HEK293 (cell line): ENCODE measurements at regions not wholly inside any gene's neighbourhood (a gene's known extent, or its start where the extent isn't known, plus 50 kb on each side); places are given as distances from the start of the nearest gene placed in this dataset.

Experiments
- CTCF ChIA-PET: fragments of 350-600 bp; formaldehyde crosslinking; extraction: SDS; loops from one replicate; lab custom pipeline; 2021; ENCODE audit warnings: antibody characterized with exemption; lab: Yijun Ruan, JAX
- POLR2A ChIA-PET: fragments of 300-600 bp; formaldehyde crosslinking; extraction: SDS; loops from one replicate; lab custom pipeline; 2020; ENCODE audit warnings: antibody characterized with exemption, inconsistent platforms; lab: Yijun Ruan, JAX
- H3K27ac ChIP-seq: fragments of 200-500 bp; sonication (Bioruptor generic); 2 replicates; pipeline ENCODE4 v1.5.1; 2014; ENCODE audit warnings: low read depth, low read length, control low read depth, inconsistent platforms; ENCODE audit errors: extremely low read depth
- H3K36me3 ChIP-seq, 2 experiments: fragments of 200-500 bp in 1 of 2; sonication (Bioruptor generic) in 1 of 2; 1 replicate in 1 of 2; 2 replicates in 1 of 2; pipeline ENCODE4 v1.5.1; 2014 to 2017; ENCODE audit warnings: inconsistent platforms in 2 of 2, low read length in 2 of 2; ENCODE audit not compliant: control insufficient read depth in 2 of 2, insufficient read depth in 1 of 2
- H3K4me1 ChIP-seq: fragments of 200-500 bp; sonication (Bioruptor generic); 2 replicates; pipeline ENCODE4 v1.5.1; 2014; ENCODE audit warnings: mild to moderate bottlenecking, low read length, inconsistent platforms; ENCODE audit not compliant: control insufficient read depth, insufficient read depth
- H3K4me3 ChIP-seq: 2 replicates; pipeline ENCODE4 v1.5.1; 2011; ENCODE audit warnings: low read depth, mild to moderate bottlenecking, control low read depth, low read length, moderate library complexity
- H3K9me3 ChIP-seq: fragments of 200-500 bp; sonication (Bioruptor generic); 2 replicates; pipeline ENCODE4 v1.5.1; 2014; ENCODE audit warnings: low read depth, low read length, inconsistent platforms; ENCODE audit not compliant: control insufficient read depth, insufficient read depth
- GLIS1 ChIP-seq: fragments of 450-650 bp; formaldehyde crosslinking; IDR thresholded peaks from 2 replicates; pipeline ENCODE4 v1.5.1; 2016; ENCODE audit warnings: missing biosample characterization, missing genetic modification characterization
- GLIS2 ChIP-seq: fragments of 450-650 bp; formaldehyde crosslinking; IDR thresholded peaks from 2 replicates; pipeline ENCODE4 v1.5.1; 2016; ENCODE audit warnings: missing biosample characterization, missing genetic modification characterization
- SCRT1 ChIP-seq: fragments of 450-650 bp; formaldehyde crosslinking; IDR thresholded peaks from 2 replicates; pipeline ENCODE4 v1.5.1; 2016; ENCODE audit warnings: missing biosample characterization, missing genetic modification characterization, borderline replicate concordance
- ZBTB44 ChIP-seq: fragments of 450-650 bp; IDR thresholded peaks from 2 replicates; pipeline ENCODE4 v1.5.1; 2018; ENCODE audit warnings: missing biosample characterization, mild to moderate bottlenecking, missing genetic modification characterization
- ZBTB48 ChIP-seq: fragments of 450-650 bp; formaldehyde crosslinking; IDR thresholded peaks from 2 replicates; pipeline ENCODE4 v1.5.1; 2016; ENCODE audit warnings: missing biosample characterization, missing genetic modification characterization
- ZBTB8A ChIP-seq: fragments of 450-650 bp; formaldehyde crosslinking; IDR thresholded peaks from 2 replicates; pipeline ENCODE4 v1.5.1; 2016; ENCODE audit warnings: missing biosample characterization, missing genetic modification characterization
- ZIC2 ChIP-seq: fragments of 450-650 bp; formaldehyde crosslinking; IDR thresholded peaks from 2 replicates; pipeline ENCODE4 v1.5.1; 2016; ENCODE audit warnings: missing biosample characterization, missing genetic modification characterization
- ZNF138 ChIP-seq: fragments of 450-650 bp; formaldehyde crosslinking; IDR thresholded peaks from 2 replicates; pipeline ENCODE4 v1.5.1; 2016; ENCODE audit warnings: missing biosample characterization, missing genetic modification characterization, borderline replicate concordance
- ZNF645 ChIP-seq: fragments of 450-650 bp; formaldehyde crosslinking; IDR thresholded peaks from 2 replicates; pipeline ENCODE4; 2016; ENCODE audit warnings: missing biosample characterization, missing genetic modification characterization
- TF ChIP-seq, protein P1 (sequence below): fragments of 450-650 bp; formaldehyde crosslinking; IDR thresholded peaks from 2 replicates; pipeline ENCODE4 v1.5.1; 2016; ENCODE audit warnings: missing biosample characterization, missing genetic modification characterization
- TF ChIP-seq, protein P2 (sequence below): fragments of 450-650 bp; formaldehyde crosslinking; IDR thresholded peaks from 2 replicates; pipeline ENCODE4 v1.5.1; 2016; ENCODE audit warnings: missing biosample characterization, missing genetic modification characterization

DNA sequence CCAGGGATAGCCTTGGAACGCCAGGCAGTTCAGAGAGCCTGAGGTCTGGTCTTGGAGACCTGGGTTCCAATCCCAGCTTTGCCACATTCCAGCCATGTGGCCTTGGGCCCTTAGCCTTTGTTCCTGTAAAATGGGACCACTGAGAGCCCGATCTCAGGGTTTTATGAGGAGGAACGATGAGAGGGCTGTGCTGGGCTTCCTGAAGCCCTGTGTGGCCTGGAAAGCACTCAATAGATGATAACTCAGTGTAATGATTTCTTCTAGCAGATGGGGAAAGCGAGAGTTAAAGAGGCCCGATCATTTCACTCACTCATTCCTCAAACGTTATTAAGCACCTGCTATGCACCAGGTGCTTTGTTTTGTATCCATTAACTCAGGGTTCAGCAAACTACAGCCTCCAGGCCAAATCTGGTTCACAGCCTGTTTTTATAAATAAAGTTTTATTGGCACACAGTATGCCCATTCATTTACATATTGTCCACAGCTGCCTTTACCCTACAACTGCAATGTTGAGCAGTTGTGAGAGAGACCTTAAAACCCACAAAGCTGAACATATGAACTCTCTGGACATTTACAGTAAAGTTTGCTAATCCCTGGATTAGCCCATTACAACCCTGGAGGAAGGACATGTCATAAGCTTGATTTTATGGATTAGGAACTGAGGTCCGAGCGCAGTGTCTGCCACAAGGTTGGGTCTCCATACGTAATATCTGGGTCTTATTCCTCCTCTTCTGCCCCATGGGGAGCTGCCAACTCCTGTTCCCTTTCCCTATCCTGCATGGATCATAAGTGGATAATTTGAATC lies 90.4 kb downstream of the CEBPB start (continued):
- TF ChIP-seq ZNF645 (tag by site-specific recombination), result no peak
- no peak for TF ChIP-seq ZNF138 (tag by site-specific recombination)

DNA sequence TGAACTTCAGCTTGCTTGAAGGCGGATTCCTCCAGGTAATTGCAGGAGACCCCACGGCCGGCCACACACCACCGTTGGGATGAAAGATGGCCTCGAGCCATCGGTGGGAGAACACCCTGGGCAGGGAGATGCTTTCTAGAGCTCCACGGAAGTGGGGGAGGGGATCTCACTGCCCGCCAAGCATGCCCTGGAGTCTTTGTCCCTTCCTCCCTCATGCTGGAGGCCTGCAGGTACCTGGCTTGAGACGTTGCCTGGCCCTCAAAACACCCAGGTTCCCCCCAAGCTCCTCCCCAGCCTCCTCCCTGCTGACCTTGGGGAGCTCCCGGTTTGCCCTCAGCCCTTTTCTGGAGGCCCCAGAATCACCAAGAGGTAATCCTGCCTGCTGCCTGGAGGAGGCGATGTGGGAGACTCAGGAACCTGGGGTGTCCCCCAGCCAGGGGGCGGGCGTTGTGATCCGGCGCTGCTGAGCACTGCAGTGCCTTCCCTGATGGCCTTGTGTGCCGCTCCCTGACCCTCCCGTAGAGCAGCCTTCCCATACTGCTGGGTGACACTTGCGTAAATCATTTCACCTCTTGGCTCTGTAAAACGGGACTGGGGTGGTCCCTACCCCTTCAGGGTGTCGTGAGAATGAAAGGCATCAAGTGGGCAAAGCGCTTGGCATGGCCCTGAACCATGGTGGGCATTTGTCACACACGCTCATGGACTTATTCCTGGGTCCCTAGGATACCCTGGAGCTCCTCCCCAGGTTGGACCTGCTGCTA lies 91.4 kb downstream of the CEBPB start:
- ChIA-PET POLR2A (no interaction called here), CTCF (interaction anchor here (0.6 to 1.3 kb wide), 9 partner anchors 9 to 145 kb away, joined by 3 to 5 read pairs (median 4); partner anchors contain the start of gene CEBPB)
- Histone ChIP-seq H3K4me1 (peaks cover 14% of the 10 kb centered on the region), H3K27ac (no peak overlapping the region), H3K36me3 (no peaks in the 10 kb centered on the region), H3K9me3 (no peaks in the 10 kb centered on the region), H3K4me3 (no peak overlapping the region)
- TF ChIP-seq, protein P1, sequence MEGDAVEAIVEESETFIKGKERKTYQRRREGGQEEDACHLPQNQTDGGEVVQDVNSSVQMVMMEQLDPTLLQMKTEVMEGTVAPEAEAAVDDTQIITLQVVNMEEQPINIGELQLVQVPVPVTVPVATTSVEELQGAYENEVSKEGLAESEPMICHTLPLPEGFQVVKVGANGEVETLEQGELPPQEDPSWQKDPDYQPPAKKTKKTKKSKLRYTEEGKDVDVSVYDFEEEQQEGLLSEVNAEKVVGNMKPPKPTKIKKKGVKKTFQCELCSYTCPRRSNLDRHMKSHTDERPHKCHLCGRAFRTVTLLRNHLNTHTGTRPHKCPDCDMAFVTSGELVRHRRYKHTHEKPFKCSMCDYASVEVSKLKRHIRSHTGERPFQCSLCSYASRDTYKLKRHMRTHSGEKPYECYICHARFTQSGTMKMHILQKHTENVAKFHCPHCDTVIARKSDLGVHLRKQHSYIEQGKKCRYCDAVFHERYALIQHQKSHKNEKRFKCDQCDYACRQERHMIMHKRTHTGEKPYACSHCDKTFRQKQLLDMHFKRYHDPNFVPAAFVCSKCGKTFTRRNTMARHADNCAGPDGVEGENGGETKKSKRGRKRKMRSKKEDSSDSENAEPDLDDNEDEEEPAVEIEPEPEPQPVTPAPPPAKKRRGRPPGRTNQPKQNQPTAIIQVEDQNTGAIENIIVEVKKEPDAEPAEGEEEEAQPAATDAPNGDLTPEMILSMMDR (tag by site-specific recombination), result peak; percentile 14; the same call in 1 of the 2 replicates
- TF ChIP-seq ZBTB8A (tag by site-specific recombination), result no peak

- H3K4me3 ChIP-seq, result no peak overlapping the region
- no peaks in the 10 kb centered on the region for H3K9me3 ChIP-seq
- ChIA-PET POLR2A (no interaction called here), CTCF (interaction anchor here (0.7 to 0.8 kb wide), 2 partner anchors 9 to 144 kb away, joined by 3 read pairs; no protein-coding TSS in a partner anchor)
- H3K4me1 ChIP-seq, result peaks cover 14% of the 10 kb centered on the region
- no peaks in the 10 kb centered on the region for H3K36me3 ChIP-seq
- TF ChIP-seq SCRT1 (tag by site-specific recombination), result no peak
- TF ChIP-seq GLIS2 (tag by site-specific recombination), result 0 out of 2 replicates have a peak, but pooled peaks have one; percentile 23
- no peak for TF ChIP-seq ZBTB44 (tag by site-specific recombination)
- 0 out of 2 replicates have a peak, but pooled peaks have one; percentile 7 for TF ChIP-seq GLIS1 (tag by site-specific recombination)
- TF ChIP-seq, protein P2, sequence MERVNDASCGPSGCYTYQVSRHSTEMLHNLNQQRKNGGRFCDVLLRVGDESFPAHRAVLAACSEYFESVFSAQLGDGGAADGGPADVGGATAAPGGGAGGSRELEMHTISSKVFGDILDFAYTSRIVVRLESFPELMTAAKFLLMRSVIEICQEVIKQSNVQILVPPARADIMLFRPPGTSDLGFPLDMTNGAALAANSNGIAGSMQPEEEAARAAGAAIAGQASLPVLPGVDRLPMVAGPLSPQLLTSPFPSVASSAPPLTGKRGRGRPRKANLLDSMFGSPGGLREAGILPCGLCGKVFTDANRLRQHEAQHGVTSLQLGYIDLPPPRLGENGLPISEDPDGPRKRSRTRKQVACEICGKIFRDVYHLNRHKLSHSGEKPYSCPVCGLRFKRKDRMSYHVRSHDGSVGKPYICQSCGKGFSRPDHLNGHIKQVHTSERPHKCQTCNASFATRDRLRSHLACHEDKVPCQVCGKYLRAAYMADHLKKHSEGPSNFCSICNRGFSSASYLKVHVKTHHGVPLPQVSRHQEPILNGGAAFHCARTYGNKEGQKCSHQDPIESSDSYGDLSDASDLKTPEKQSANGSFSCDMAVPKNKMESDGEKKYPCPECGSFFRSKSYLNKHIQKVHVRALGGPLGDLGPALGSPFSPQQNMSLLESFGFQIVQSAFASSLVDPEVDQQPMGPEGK, result 0 out of 2 replicates have a peak, but pooled peaks have one; percentile 21
- 0 out of 2 replicates have a peak, but pooled peaks have one; percentile 18 for TF ChIP-seq ZBTB48 (tag by site-specific recombination)
- TF ChIP-seq ZIC2 (tag by site-specific recombination), result 0 out of 2 replicates have a peak, but pooled peaks have one; percentile 43
- no peak overlapping the region for H3K27ac ChIP-seq
Observed at GRCh38 chr20:50282592-50283241, 92.1 kb downstream of the CEBPB start.
